Transverse colon (tissue), 4 donors: ENCODE measurements at regions not wholly inside any gene's neighbourhood (a gene's known extent, or its start where the extent isn't known, plus 50 kb on each side); places are given as distances from the start of the nearest gene placed in this dataset.

ENCODE experiments used
- DNase-seq: peaks from one replicate; pipeline ENCODE4 v3.0.0-alpha.2; 2019
- H3K27ac ChIP-seq, 4 donors: fragments of 200-600 bp; sonication (generic); 2 replicates each; pipeline ENCODE4 v1.5.1; 2016 to 2018; ENCODE audit warnings: inconsistent platforms in 4 of 4
- H3K27me3 ChIP-seq: fragments of 200-600 bp; sonication (generic); 2 replicates; pipeline ENCODE4 v1.5.1; 2017; ENCODE audit warnings: inconsistent platforms
- H3K36me3 ChIP-seq, 4 donors: fragments of 200-600 bp; sonication (generic); 2 replicates each; pipeline ENCODE4 v1.5.1; 2017 to 2019; ENCODE audit warnings: inconsistent platforms in 4 of 4
- H3K4me1 ChIP-seq, 4 donors: fragments of 200-600 bp; sonication (generic); 2 replicates each; pipeline ENCODE4 v1.5.1; 2017 to 2020; ENCODE audit warnings: inconsistent platforms in 4 of 4
- H3K4me3 ChIP-seq, 4 donors: fragments of 200-600 bp; sonication (generic); 1 replicate in 1 of 4; 2 replicates in 3 of 4; pipeline versions ENCODE4 v1.5.1 to v1.6.1; 2017 to 2019; ENCODE audit warnings: inconsistent platforms in 4 of 4
- H3K9me3 ChIP-seq, 2 donors: fragments of 200-600 bp; sonication (generic); 2 replicates each; pipeline ENCODE4 v1.5.1; 2017 to 2019; ENCODE audit warnings: inconsistent platforms in 2 of 2
- CTCF ChIP-seq, 5 experiments: fragments of 200-600 bp in 3 of 5; fragments of 450-650 bp in 2 of 5; sonication (generic) in 3 of 5; IDR thresholded peaks; 1 replicate in 2 of 5; 2 replicates in 3 of 5; pipeline ENCODE4 v1.5.1; 2016 to 2017; ENCODE audit warnings: antibody characterized with exemption in 5 of 5, inconsistent platforms in 3 of 5, mild to moderate bottlenecking in 2 of 5, moderate library complexity in 1 of 5
- EP300 ChIP-seq: sonication (generic); formaldehyde crosslinking; IDR thresholded peaks from one replicate; pipeline ENCODE4 v1.6.1; 2017; ENCODE audit warnings: antibody characterized with exemption, low read depth
- POLR2A ChIP-seq: fragments of 450-650 bp; IDR thresholded peaks from one replicate; pipeline ENCODE4 v1.6.1; 2016; ENCODE audit warnings: antibody characterized with exemption, mild to moderate bottlenecking, moderate library complexity
- POLR2AphosphoS5 ChIP-seq, 3 donors: sonication (generic); formaldehyde crosslinking; IDR thresholded peaks; one replicate each; pipeline ENCODE4 v1.6.1; 2016; ENCODE audit warnings: antibody characterized with exemption in 3 of 3
- WGBS, 2 donors: methylation state at CpG; one replicate each; pipeline ENCODE4 v1.1.5; 2018; ENCODE audit warnings: low coverage in 1 of 2; 5-methylcytosine and 5-hydroxymethylcytosine counted together
- in situ Hi-C, 4 donors: fragments of 200-750 bp; cut with MboI; loops; one replicate each; pipeline versions ENCODE4 v1.15.0 to v1.15.1; 2017; ENCODE audit warnings: low sequenced_read_pairs in 3 of 4, low pct_ligation_motif_present in 1 of 4, low pct_unique_long_range_greater_than_20kb in 1 of 4
- intact Hi-C: fragments of 100-400 bp; cut with DNase I; formaldehyde crosslinking; loops from one replicate; pipeline ENCODE4 v1.15.1; 2023; ENCODE audit warnings: low total_unique reads

- no peak overlapping the region for H3K4me3 ChIP-seq
- DNase-seq, result no peak
- H3K36me3 ChIP-seq, result no peaks in the 10 kb centered on the region
- TF ChIP-seq POLR2AphosphoS5 (IDR thresholded peaks at IDR 0.05) (no peak), CTCF (IDR thresholded peaks at IDR 0.05) (no peak), EP300 (no peak), POLR2A (no peak)
- H3K9me3 ChIP-seq, result no peaks in the 10 kb centered on the region
- in situ Hi-C loops (no loop called here), intact Hi-C loops (no loop called here)
- no peak overlapping the region for H3K27ac ChIP-seq
- no peaks in the 10 kb centered on the region for H3K27me3 ChIP-seq
- peaks cover 0 to 10% (median 8%) of the 10 kb centered on the region in 4 donors for H3K4me1 ChIP-seq
- 58 to 65% methylated on average over 5 of the region's 5 CpGs for WGBS, 2 donors
Observed at GRCh38 chr10:27611744-27612550, 107.8 kb downstream of the RAB18 start.

- WGBS, 2 donors, result 54 to 82% methylated on average over 3 to 6 of the region's 6 CpGs
- in situ Hi-C loops, result no loop called here
Observed at GRCh38 chr10:27612551-27613035, 108.5 kb downstream of the RAB18 start.

GRCh38 chr10:27614776-27615175 lies 110.7 kb downstream of the RAB18 start:
- in situ Hi-C loops, result no loop called here
- Histone ChIP-seq H3K9me3 (no peaks in the 10 kb centered on the region), H3K36me3 (no peaks in the 10 kb centered on the region), H3K27me3 (peaks cover 4% of the 10 kb centered on the region), H3K27ac (no peak overlapping the region), H3K4me3 (no peak overlapping the region), H3K4me1 (peaks cover 0 to 4% (median 2%) of the 10 kb centered on the region in 4 donors)
- no peak for DNase-seq
- intact Hi-C loops, result no loop called here
- TF ChIP-seq EP300 (no peak), POLR2A (no peak), POLR2AphosphoS5 (IDR thresholded peaks at IDR 0.05) (no peak), CTCF (IDR thresholded peaks at IDR 0.05) (no peak)
- WGBS, 2 donors, result 73 to 83% methylated on average over 5 to 6 of the region's 6 CpGs

More at GRCh38 chr10:27612551-27613035, 108.5 kb downstream of the RAB18 start:
- no peak for TF ChIP-seq CTCF (IDR thresholded peaks at IDR 0.05)
- no peak for TF ChIP-seq POLR2A
- no peak for TF ChIP-seq EP300
- no peak for TF ChIP-seq POLR2AphosphoS5 (IDR thresholded peaks at IDR 0.05)
- DNase-seq, result no peak
- Histone ChIP-seq H3K4me3 (no peak overlapping the region), H3K27me3 (no peaks in the 10 kb centered on the region), H3K4me1 (peaks cover 0 to 9% (median 8%) of the 10 kb centered on the region in 4 donors), H3K27ac (no peak overlapping the region), H3K9me3 (no peaks in the 10 kb centered on the region), H3K36me3 (no peaks in the 10 kb centered on the region)
- intact Hi-C loops, result no loop called here

- in situ Hi-C loops (no loop called here), intact Hi-C loops (no loop called here)
- peak overlapping the region in 2 of 4 donors; percentile 14 to 43 for H3K27ac ChIP-seq
- peaks cover 4% of the 10 kb centered on the region for H3K27me3 ChIP-seq
- H3K9me3 ChIP-seq, result no peaks in the 10 kb centered on the region
- DNase-seq, result no peak
- peaks cover 0 to 13% (median 2%) of the 10 kb centered on the region in 4 donors for H3K4me1 ChIP-seq
- H3K36me3 ChIP-seq, result no peaks in the 10 kb centered on the region
- WGBS, 2 donors, result 83 to 85% methylated on average over 6 of the region's 6 CpGs
- TF ChIP-seq EP300, result no peak
- no peak for TF ChIP-seq POLR2A
- no peak for TF ChIP-seq CTCF (IDR thresholded peaks at IDR 0.05)
- no peak for TF ChIP-seq POLR2AphosphoS5 (IDR thresholded peaks at IDR 0.05)
- H3K4me3 ChIP-seq, result no peak overlapping the region
Observed at GRCh38 chr10:27618036-27618615, 114.0 kb downstream of the RAB18 start.
